ENCODE measurements at regions not wholly inside any gene's neighbourhood (a gene's known extent, or its start where the extent isn't known, plus 50 kb on each side); places are given as distances from the start of the nearest gene placed in this dataset.

GRCh38 chr9:107738789-107739188, 249.2 kb upstream of the KLF4 start:
- intact Hi-C loops (cut with micrococcal nuclease) = no loop called here

GRCh38 chr9:107737987-107738743, 248.6 kb upstream of the KLF4 start:
- intact Hi-C loops (cut with micrococcal nuclease) = no loop called here

- intact Hi-C loops (cut with micrococcal nuclease) = no loop called here
Measured at GRCh38 chr9:107737610-107737986, 248.0 kb upstream of the KLF4 start.

GRCh38 chr9:107735821-107736220, 246.3 kb upstream of the KLF4 start:
- intact Hi-C loops (cut with micrococcal nuclease) = no loop called here

- intact Hi-C loops (cut with micrococcal nuclease) = no loop called here
Measured at GRCh38 chr9:107734256-107735013, 244.9 kb upstream of the KLF4 start.

GRCh38 chr9:107733523-107733894, 243.9 kb upstream of the KLF4 start:
- intact Hi-C loops (cut with micrococcal nuclease) = no loop called here

- intact Hi-C loops (cut with micrococcal nuclease) = no loop called here
Measured at GRCh38 chr9:107732781-107733522, 243.4 kb upstream of the KLF4 start.

GRCh38 chr9:107731115-107731762, 241.7 kb upstream of the KLF4 start:
- intact Hi-C loops (cut with micrococcal nuclease) = no loop called here

- intact Hi-C loops (cut with micrococcal nuclease) = no loop called here
Measured at GRCh38 chr9:107730666-107731065, 241.1 kb upstream of the KLF4 start.

- intact Hi-C loops (cut with micrococcal nuclease) = no loop called here
Measured at GRCh38 chr9:107727086-107727780, 237.7 kb upstream of the KLF4 start.

- intact Hi-C loops (cut with micrococcal nuclease) = no loop called here
Measured at GRCh38 chr9:107723015-107723414, 233.4 kb upstream of the KLF4 start.

- intact Hi-C loops (cut with micrococcal nuclease) = no loop called here
Measured at GRCh38 chr9:107721705-107722245, 232.2 kb upstream of the KLF4 start.

- intact Hi-C loops (cut with micrococcal nuclease) = no loop called here
Measured at GRCh38 chr9:107720501-107720900, 230.9 kb upstream of the KLF4 start.

- intact Hi-C loops (cut with micrococcal nuclease) = no loop called here
Measured at GRCh38 chr9:107717529-107718314, 228.2 kb upstream of the KLF4 start.

- intact Hi-C loops (cut with micrococcal nuclease) = no loop called here
Measured at GRCh38 chr9:107715740-107716139, 226.2 kb upstream of the KLF4 start.

- intact Hi-C loops (cut with micrococcal nuclease) = no loop called here
Measured at GRCh38 chr9:107713470-107713869, 223.9 kb upstream of the KLF4 start.

GRCh38 chr9:107712390-107712789, 222.8 kb upstream of the KLF4 start:
- intact Hi-C loops (cut with micrococcal nuclease) = no loop called here

GRCh38 chr9:107711542-107711941, 222.0 kb upstream of the KLF4 start:
- intact Hi-C loops (cut with micrococcal nuclease) = no loop called here

- intact Hi-C loops (cut with micrococcal nuclease) = no loop called here
Measured at GRCh38 chr9:107710953-107711352, 221.4 kb upstream of the KLF4 start.

- intact Hi-C loops (cut with micrococcal nuclease) = no loop called here
Measured at GRCh38 chr9:107710546-107710945, 221.0 kb upstream of the KLF4 start.

Data from T-helper 2 cell treated with Interferon-gamma antibody and Interleukin-4, amounts not matched to agents 100 ng/mL and 5 ng/mL, for 36 hours (primary cell).